UCSD-AML1 (cell line): ENCODE measurements at regions not wholly inside any gene's neighbourhood (a gene's known extent, or its start where the extent isn't known, plus 50 kb on each side); places are given as distances from the start of the nearest gene placed in this dataset.

Experiments used
- DNase-seq: peaks from one replicate; lab custom pipeline; 2025; ENCODE audit not compliant: unreplicated experiment; lab: John Stamatoyannopoulos, UW

DNA sequence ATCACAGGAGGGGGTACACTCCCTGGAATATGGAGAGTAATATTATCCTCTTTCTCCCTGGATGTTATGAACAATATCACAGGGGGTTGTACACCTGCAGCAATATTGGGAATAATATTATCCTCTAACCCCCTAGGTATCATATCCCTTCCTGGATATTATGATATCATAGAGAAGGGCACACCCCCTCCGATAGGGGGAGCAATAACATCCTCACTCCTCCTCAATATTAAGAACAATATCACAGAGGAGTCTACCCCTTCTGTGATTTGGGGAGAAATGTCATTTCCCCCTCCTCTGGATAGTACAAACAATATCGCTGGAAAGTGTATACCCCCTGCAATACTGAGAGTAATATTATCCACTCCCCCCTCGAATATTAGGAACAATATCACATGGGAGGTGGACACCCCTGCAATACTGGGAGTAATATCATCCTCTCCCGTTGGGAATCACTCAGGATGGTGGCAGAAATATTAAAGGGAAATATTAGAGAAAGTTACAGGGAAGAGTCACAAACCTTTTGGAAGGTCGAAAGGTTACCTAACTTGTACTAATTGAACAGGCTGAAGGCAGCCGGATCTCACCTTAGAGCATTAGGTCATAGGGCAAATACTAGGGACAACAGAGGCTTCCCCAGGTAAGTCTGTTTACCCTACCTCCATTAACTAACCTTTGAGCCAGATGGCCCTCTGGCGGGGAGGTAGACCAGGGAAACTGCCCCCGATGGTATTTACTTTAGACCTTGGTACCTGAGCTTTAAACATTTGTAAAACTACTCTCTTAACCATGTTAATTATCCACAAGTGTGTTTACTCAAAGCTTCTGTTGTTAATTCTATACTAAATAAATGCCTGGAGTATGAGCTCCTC is 57.5 kb upstream of the FREM1 start:
- DNase-seq, result no peak

DNA sequence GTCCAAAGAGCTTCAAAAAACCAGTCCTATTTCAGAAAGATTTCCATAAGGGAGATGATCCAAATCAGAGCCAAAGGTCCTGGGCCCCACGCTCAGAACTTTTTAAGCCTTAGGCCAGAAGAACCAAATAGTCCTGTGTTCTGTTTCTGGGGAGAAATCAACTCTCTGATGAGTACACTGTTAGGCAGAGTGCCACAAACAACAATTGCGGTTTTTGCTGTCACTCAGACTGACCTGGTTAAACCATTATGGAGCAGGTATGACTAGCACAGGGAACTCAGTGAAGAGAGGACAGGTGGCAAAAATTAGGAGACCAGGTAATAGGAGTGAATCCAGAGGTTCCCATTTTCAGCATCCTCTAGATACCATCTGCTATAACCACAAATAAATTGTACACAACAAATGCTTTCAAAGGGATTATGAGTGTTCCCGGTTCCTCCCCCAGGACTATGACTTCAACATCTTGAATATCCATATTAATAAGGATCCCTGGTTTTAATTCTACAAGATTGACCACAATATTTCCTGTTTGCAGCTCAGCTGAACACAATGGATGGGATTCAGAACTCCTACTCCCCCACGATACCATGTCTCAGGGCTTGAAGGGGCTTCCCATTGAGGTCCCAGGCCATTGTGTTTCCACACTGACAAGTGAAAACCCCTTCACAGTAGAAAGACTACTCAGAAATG is 52.1 kb upstream of the FREM1 start:
- no peak for DNase-seq

- peak; percentile 7 for DNase-seq
These were observed 51.3 kb upstream of the FREM1 start for GRCh38 chr9:14961372-14962068.

DNA sequence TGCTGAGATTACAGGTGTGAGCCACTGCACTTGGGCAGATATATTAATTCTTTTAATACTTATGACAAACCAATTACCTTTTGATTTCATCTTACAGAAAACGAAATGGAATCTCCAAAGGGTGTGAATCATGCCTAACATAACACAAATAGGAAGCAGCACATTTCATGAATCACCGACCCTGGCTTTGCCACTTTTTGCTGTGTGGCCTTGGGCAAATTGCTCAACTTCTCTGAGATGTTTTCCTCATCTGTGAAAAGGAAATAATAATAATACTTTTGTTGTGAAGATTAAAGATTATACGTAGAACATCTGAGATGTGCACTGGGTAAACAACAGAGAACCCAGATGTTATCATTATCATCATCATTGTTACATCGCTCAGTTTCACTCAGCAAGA is 50.7 kb upstream of the FREM1 start:
- no peak for DNase-seq
